ENCODE measurements at regions not wholly inside any gene's neighbourhood (a gene's known extent, or its start where the extent isn't known, plus 50 kb on each side); places are given as distances from the start of the nearest gene placed in this dataset.

GRCh38 chr12:124386059-124386458 lies 91.2 kb downstream of the RFLNA start:
- H3K36me3 ChIP-seq (ENCODE audit: insufficient read depth, low read length), result peaks cover 17% of the 10 kb centered on the region
- Mint-ChIP-seq H3K27ac (no peak overlapping the region), H3K4me3 (no peak overlapping the region), H3K27me3 (no peaks in the 10 kb centered on the region), H3K36me3 (ENCODE audit: low read depth) (peaks cover 21% of the 10 kb centered on the region), H3K4me1 (ENCODE audit: low read depth) (peaks cover 8% of the 10 kb centered on the region), H3K9me3 (no peaks in the 10 kb centered on the region)
- ATAC-seq (ENCODE audit: poor library complexity), result no peak
- no peak overlapping the region for H3K4me3 ChIP-seq (ENCODE audit: low read length)
- H3K27ac ChIP-seq (ENCODE audit: low read depth in 1 of 2, low read length in 2 of 2), result no peak overlapping the region
- no peaks in the 10 kb centered on the region for H3K27me3 ChIP-seq (ENCODE audit: control insufficient read depth in 1 of 2, insufficient read depth in 2 of 2, low read length in 2 of 2)
- ChIA-PET CTCF (no interaction called here), POLR2A (no interaction called here)
- no peak for TF ChIP-seq CTCF (IDR thresholded peaks at IDR 0.05)
- H3K9me3 ChIP-seq (ENCODE audit: control insufficient read depth in 1 of 2, insufficient read depth in 1 of 2, low read length in 2 of 2), result no peaks in the 10 kb centered on the region
- no peak for DNase-seq
- H3K4me1 ChIP-seq (ENCODE audit: insufficient read depth, low read length), result peaks cover 30% of the 10 kb centered on the region
- intact Hi-C loops (cut with DNase I, micrococcal nuclease), result loop anchor here in 1 of 2 experiments (5.0 kb wide), 2 partner anchors 81 to 166 kb away; no protein-coding TSS in a partner anchor

- no peak for ATAC-seq (ENCODE audit: poor library complexity)
- Histone ChIP-seq H3K4me1 (ENCODE audit: insufficient read depth, low read length) (peaks cover 23% of the 10 kb centered on the region), H3K9me3 (ENCODE audit: control insufficient read depth in 1 of 2, insufficient read depth in 1 of 2, low read length in 2 of 2) (no peaks in the 10 kb centered on the region), H3K36me3 (ENCODE audit: insufficient read depth, low read length) (peaks cover 21% of the 10 kb centered on the region), H3K27ac (ENCODE audit: low read depth in 1 of 2, low read length in 2 of 2) (no peak overlapping the region), H3K27me3 (ENCODE audit: control insufficient read depth in 1 of 2, insufficient read depth in 2 of 2, low read length in 2 of 2) (no peaks in the 10 kb centered on the region), H3K4me3 (ENCODE audit: low read length) (no peak overlapping the region)
- Mint-ChIP-seq H3K4me3 (no peak overlapping the region), H3K27me3 (no peaks in the 10 kb centered on the region), H3K36me3 (ENCODE audit: low read depth) (peaks cover 27% of the 10 kb centered on the region), H3K27ac (no peak overlapping the region), H3K9me3 (no peaks in the 10 kb centered on the region), H3K4me1 (ENCODE audit: low read depth) (peaks cover 7% of the 10 kb centered on the region)
- no peak for DNase-seq
- ChIA-PET CTCF (no interaction called here), POLR2A (no interaction called here)
- intact Hi-C loops (cut with DNase I, micrococcal nuclease), result loop anchor here in 1 of 2 experiments (5.0 kb wide), 2 partner anchors 82 to 167 kb away; no protein-coding TSS in a partner anchor
- TF ChIP-seq CTCF (IDR thresholded peaks at IDR 0.05), result no peak
These were observed 90.5 kb downstream of the RFLNA start for GRCh38 chr12:124385219-124385969.

- H3K27ac ChIP-seq (ENCODE audit: low read depth in 1 of 2, low read length in 2 of 2), result no peak overlapping the region
- H3K9me3 ChIP-seq (ENCODE audit: control insufficient read depth in 1 of 2, insufficient read depth in 1 of 2, low read length in 2 of 2), result no peaks in the 10 kb centered on the region
- Mint-ChIP-seq H3K36me3 (ENCODE audit: low read depth) (peaks cover 32% of the 10 kb centered on the region), H3K9me3 (no peaks in the 10 kb centered on the region), H3K4me1 (ENCODE audit: low read depth) (peaks cover 5% of the 10 kb centered on the region), H3K27ac (no peak overlapping the region), H3K27me3 (no peaks in the 10 kb centered on the region), H3K4me3 (no peak overlapping the region)
- H3K27me3 ChIP-seq (ENCODE audit: control insufficient read depth in 1 of 2, insufficient read depth in 2 of 2, low read length in 2 of 2), result no peaks in the 10 kb centered on the region
- H3K4me3 ChIP-seq (ENCODE audit: low read length), result no peak overlapping the region
- CTCF ChIA-PET, result no interaction called here
- no peak for DNase-seq
- POLR2A ChIA-PET, result no interaction called here
- intact Hi-C loops (cut with DNase I, micrococcal nuclease), result no loop called here
- TF ChIP-seq CTCF (IDR thresholded peaks at IDR 0.05), result no peak
- H3K36me3 ChIP-seq (ENCODE audit: insufficient read depth, low read length), result peaks cover 29% of the 10 kb centered on the region
- no peak for ATAC-seq (ENCODE audit: poor library complexity)
- H3K4me1 ChIP-seq (ENCODE audit: insufficient read depth, low read length), result peaks cover 14% of the 10 kb centered on the region
These were observed 89.5 kb downstream of the RFLNA start for GRCh38 chr12:124384299-124384894.

Data from CD4-positive, alpha-beta T cell (primary cell).